ENCODE measurements at regions not wholly inside any gene's neighbourhood (a gene's known extent, or its start where the extent isn't known, plus 50 kb on each side); places are given as distances from the start of the nearest gene placed in this dataset.

DNA sequence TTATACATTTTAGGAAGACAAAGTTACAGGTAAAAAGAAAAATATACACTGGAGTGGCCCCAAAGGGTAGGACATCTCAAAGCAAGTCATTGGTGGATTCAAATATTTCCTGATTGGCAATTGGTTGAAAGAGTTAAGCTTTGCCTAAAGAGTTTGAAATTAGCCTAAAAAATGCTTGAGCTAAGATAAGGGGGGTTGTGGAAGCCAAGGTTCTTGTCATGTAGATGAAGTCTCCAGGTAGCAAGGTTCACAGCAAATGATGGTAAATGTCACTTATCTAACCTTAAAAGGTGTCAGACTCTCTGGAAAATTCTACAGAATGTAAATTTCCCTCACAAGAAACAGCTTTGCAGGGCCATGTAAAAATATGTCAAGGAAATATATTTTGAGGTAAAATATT lies 596.7 kb downstream of the FAT4 start:
- TF ChIP-seq, protein P1, sequence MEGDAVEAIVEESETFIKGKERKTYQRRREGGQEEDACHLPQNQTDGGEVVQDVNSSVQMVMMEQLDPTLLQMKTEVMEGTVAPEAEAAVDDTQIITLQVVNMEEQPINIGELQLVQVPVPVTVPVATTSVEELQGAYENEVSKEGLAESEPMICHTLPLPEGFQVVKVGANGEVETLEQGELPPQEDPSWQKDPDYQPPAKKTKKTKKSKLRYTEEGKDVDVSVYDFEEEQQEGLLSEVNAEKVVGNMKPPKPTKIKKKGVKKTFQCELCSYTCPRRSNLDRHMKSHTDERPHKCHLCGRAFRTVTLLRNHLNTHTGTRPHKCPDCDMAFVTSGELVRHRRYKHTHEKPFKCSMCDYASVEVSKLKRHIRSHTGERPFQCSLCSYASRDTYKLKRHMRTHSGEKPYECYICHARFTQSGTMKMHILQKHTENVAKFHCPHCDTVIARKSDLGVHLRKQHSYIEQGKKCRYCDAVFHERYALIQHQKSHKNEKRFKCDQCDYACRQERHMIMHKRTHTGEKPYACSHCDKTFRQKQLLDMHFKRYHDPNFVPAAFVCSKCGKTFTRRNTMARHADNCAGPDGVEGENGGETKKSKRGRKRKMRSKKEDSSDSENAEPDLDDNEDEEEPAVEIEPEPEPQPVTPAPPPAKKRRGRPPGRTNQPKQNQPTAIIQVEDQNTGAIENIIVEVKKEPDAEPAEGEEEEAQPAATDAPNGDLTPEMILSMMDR (IDR thresholded peaks at IDR 0.05): no peak
- TF ChIP-seq POLR2A (IDR thresholded peaks at IDR 0.05) (no peak), POLR2AphosphoS5 (IDR thresholded peaks at IDR 0.05; ENCODE audit: insufficient read depth in 1 of 2, low read depth in 1 of 2) (no peak)
